GM21737 (cell line): ENCODE measurements at regions not wholly inside any gene's neighbourhood (a gene's known extent, or its start where the extent isn't known, plus 50 kb on each side); places are given as distances from the start of the nearest gene placed in this dataset.

Experiments used
- ATAC-seq: cut with Tn5 transposase; IDR thresholded peaks from one replicate; pipeline ENCODE4 v1.9.1; 2021; ENCODE audit warnings: mild to moderate bottlenecking, moderate library complexity; ENCODE audit not compliant: unreplicated experiment

- no peak for ATAC-seq
Measured at GRCh38 chr1:193677874-193678273, 491.5 kb upstream of the B3GALT2 start.

GRCh38 chr1:193676996-193677549 lies 490.7 kb upstream of the B3GALT2 start:
- no peak for ATAC-seq

DNA sequence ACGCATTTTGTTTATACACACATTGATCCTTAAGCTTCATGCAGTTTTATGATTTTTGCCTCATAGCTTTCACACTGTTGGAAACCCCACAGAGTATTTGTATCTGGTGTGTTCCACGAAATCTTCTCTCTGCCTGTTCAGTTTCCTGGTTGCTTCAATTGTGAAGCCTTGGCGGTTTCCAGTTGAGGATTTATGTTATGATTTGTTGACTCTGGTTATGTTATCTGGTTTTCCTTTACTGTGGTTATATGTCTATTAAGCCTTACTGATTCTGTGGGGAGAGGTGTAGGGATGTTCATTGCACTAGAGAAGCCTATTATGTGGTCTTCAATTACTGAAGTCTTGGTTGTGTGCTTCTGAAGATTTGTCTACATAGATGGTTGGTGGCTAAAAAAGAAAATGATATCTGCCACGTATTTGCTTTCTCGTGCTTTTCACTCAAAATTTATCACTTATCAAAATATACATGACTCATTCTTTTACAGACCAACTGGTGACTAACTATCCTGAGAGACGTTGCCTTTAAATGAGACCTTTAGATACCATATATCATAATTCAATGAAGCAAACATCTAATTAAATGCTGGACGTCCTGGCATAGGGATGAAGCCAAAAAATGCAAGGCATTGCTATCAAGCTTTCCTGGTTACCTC lies 488.0 kb upstream of the B3GALT2 start:
- no peak for ATAC-seq

DNA sequence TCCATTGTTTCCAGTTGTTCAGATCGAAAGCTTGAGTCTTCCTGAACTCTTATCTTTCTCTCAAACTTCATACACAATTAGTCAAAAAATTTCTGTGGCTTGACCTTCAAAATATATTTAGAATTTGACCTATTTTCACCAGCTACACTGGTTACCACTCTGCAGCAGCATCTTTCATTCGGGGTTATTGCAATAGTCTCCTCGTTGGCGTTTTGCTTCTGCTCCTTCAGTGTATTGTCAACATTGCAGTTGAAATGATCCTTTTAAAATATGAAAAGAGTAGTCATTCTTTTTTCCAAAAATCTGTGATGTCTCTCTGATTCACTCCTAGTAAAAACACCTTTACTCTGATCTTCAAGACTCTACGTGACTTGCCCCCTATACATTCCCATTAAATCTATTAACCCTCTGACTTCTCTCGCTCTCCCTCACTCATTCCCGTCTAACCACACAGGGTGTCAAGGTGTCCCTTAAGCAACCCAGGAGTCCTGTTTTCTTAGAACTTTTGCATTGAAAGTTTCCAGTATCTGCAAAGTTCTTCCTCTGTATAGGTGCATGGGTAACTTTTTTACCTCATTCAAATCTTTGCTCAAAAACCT lies 480.2 kb upstream of the B3GALT2 start:
- ATAC-seq, result no peak

DNA sequence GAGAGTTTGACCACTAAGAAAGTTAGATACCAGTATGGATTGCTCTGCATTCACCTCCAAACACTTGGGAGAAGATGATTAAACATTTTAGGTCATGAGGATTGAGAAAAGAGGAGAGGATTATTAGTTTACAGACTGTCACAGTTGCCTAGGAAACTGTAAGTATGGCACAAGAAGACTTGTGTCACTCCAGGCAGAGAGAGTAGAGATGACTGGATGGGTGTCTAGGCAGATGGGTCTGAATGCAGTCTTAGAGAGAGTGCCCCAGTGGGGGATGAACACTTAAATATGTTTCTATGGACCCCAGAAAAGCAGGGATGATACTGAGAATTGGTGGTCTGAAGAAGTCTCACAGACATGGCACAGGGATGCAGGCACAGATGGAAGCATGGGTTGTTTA lies 477.6 kb upstream of the B3GALT2 start:
- no peak for ATAC-seq

DNA sequence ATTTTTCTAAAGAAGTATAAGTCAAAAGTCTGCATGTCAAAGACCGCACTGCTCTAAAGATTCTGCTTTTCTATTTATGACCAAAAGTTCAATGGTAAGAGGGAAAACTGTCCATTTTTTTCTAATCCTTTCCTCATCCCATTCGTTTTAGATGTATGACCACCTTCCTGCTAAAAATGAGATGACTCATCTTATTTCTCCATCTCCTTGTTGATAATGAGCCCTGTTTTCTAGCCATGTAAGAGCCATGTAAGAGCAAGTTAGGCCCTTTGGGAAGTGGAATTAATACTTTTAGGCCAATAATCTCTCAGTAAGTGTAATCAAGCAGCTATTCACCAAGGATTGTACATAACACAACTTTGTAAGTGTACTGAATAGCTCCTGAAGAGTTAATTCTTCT lies 475.6 kb upstream of the B3GALT2 start:
- no peak for ATAC-seq

GRCh38 chr1:193661385-193661784 lies 475.0 kb upstream of the B3GALT2 start:
- no peak for ATAC-seq

DNA sequence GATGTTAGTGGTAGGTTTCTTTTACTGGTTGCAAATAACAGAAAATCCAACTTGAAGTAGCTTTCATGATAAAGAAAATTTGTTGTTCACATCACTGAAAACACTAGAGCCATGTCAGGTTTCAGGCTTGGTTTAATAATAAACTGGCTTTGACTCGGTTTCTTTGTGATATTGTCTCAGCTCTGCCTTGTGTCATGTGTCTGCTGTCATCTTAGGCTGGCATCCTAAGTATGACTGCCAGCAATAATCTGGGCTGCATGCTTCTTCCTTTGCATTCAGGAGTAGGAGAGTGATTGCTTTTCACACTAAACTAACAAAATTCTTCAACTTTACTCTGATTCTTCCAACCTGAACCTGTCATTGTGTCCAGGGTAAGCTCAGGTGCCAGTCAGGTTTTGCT lies 474.0 kb upstream of the B3GALT2 start:
- no peak for ATAC-seq

GRCh38 chr1:193658691-193659090 lies 472.3 kb upstream of the B3GALT2 start:
- ATAC-seq, result no peak

DNA sequence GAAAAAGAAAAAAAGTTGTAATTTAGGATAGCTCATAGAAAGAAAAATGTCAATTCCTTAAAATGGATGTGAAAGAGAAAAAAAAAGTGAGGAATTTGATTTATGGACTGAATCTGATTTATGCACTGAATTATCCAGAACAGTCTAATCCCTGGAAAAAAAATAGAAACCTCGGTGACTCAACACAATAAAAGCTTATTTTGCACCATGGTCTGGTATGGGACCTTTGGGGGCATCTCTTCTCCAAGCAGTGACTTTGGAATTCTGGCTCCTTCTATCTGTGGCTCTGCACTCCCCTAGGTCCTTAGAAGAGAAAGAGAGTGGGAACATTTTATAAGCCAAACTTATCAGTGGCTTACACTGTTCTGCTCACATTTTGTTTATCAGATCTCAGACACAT lies 471.7 kb upstream of the B3GALT2 start:
- no peak for ATAC-seq

- no peak for ATAC-seq
Measured at GRCh38 chr1:193657552-193657951, 471.1 kb upstream of the B3GALT2 start.

GRCh38 chr1:193656841-193657240 lies 470.4 kb upstream of the B3GALT2 start:
- ATAC-seq, result no peak

DNA sequence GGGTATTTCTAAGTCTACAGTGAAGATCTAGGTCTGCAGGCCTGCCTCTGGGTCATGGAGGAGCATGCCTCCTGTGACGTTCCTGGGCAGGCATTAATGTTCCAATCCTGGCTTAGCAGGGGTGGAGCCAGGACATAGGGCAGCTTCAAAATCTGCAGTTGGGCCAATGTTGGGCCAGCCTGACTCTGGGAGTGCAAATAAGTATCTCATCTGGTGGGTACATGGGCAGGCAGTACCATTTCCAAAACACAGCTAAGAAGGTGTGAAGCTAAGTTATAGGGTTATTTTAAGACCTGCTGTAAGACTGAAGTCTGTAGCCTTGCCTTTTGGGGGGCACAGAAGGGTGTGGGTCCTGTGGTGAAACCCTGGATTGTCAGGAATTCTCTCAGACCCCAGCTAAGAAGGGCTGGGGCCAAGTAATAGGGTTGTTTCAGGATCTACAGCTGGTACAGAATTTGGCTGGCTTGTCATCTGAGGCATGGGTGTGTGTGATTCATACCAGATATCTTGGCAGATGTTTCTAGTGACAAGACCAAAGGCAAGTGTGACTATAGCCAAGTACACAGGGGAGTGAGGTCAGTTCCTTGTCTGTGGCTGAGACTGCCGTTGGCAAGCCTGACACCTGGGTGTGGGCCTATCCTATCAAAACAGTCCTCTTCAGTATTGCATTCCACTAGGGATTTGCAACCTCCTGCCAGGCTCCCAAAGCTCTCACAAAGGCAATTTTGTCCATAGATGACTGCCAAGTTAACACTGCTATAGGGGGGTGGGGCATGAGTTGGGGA lies 468.7 kb upstream of the B3GALT2 start:
- ATAC-seq, result no peak

DNA sequence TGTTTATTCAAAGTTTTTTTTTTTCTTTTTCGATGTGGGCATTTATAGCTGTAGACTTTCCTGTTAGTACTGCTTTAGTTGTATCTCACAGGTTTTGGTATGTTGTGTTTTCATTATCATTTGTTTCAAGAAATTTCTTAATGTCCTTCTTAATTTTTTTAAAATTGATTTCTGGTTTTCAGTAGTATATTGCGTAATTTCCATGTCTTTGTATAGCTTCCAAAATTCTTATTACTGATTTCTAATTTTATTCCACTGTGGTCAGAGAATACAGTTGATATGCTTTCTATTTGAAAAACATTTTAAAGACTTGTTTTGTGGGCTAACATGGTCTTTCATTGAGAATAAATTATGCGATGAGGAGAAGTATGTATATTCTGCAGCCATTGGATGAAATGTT lies 463.2 kb upstream of the B3GALT2 start:
- ATAC-seq, result no peak

- no peak for ATAC-seq
Measured at GRCh38 chr1:193634876-193635275, 448.5 kb upstream of the B3GALT2 start.

DNA sequence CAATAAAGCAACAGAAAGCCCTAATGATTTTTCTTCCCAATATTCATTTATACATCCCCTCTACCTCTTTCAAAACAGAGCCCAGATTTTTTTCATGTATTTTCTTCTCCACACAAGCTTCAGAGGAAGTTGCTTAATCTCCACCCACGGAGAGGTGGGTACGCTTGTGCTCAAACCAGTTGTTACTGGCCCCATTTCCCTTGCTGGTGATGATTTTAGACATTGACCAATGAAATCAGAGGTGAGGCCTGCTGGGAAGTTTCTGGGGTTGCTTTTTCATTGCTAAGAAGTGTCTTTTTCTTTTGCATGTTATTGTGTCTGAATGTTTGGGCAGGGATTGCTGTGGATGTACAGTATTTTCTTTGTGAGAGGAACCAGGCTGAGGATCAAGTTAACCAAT lies 448.1 kb upstream of the B3GALT2 start:
- no peak for ATAC-seq

GRCh38 chr1:193633991-193634390 lies 447.6 kb upstream of the B3GALT2 start:
- no peak for ATAC-seq

GRCh38 chr1:193633093-193633492 lies 446.7 kb upstream of the B3GALT2 start:
- no peak for ATAC-seq

GRCh38 chr1:193631306-193631705 lies 444.9 kb upstream of the B3GALT2 start:
- no peak for ATAC-seq

DNA sequence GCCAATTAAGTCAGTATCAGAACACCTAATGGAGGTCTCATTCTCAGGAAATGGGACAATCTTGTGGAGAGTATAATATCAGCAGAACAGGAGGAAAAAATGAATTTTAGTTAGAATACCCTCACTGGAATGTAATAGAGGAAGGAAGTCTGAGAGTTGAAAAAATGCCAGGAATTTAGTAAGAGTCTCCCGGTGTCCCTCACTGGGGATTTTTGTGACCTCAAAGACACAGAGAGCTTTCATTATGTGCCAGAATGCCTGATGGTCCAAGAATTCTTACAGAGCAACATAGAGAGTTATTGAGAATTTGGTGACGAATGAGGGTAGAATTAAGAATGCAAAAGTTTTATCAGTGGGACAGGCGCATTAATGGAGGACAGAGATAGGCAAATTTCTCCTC lies 443.5 kb upstream of the B3GALT2 start:
- no peak for ATAC-seq

- no peak for ATAC-seq
Measured at GRCh38 chr1:193626695-193627094, 440.3 kb upstream of the B3GALT2 start.

GRCh38 chr1:193625255-193625654 lies 438.8 kb upstream of the B3GALT2 start:
- ATAC-seq, result no peak
